ENCODE measurements at regions not wholly inside any gene's neighbourhood (a gene's known extent, or its start where the extent isn't known, plus 50 kb on each side); places are given as distances from the start of the nearest gene placed in this dataset.

GRCh38 chr2:163505281-163505680 is 230.5 kb downstream of the FIGN start:
- Histone ChIP-seq H3K9me3 (ENCODE audit: low read depth) (no peaks in the 10 kb centered on the region), H3K27me3 (no peaks in the 10 kb centered on the region), H3K27ac (no peak overlapping the region), H3K4me3 (no peak overlapping the region), H3K36me3 (no peaks in the 10 kb centered on the region), H3K4me1 (ENCODE audit: low read depth) (no peaks in the 10 kb centered on the region)
- DNase-seq (ENCODE audit: low read depth in 1 of 2, low spot score in 1 of 2) = no peak
- TF ChIP-seq CTCF (IDR thresholded peaks at IDR 0.05; ENCODE audit: low read depth, low read length) = no peak

DNA sequence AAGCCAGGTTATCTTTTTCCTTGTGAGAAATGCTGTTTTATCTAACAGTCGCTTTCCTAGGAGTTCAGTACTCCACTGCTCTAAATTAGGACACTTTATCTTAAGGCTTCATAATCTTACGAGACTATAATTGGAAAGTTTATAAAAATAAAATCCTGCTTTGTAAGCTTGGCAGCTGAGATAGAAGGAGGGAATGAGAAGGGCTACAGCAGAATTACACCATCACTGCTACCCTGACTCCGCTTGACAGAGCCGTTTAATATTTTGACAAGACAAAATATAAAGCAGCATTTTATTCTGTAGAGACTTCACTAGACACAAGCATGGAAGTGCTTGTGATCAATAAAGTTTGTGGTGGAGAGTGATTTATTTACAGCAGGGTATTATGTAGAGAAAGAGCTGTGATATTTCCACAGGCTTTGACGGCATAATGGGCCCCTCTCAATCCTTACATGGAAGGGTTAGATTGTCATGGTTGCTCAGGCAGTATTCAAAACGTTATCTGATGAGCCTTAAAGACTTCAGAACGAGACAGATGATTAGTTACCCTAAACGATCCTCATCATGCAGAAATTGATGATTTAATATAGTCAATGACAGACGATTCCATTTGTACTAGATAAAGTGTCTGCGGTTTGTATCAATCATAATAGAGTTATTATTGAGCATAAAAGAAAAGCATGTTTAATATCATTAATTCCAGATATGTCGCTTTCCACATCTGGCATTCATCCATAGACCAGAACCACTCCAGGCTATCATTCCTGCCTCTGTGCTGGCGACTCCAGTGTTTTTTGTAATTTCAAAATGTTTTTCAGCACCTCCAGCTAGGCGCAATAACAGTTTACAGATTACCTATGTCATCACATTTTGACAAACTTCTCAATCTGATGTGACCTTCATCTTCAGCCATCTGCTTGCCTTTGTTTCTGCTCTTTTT is 242.2 kb downstream of the FIGN start:
- H3K9me3 ChIP-seq (ENCODE audit: low read depth) = no peaks in the 10 kb centered on the region
- no peak overlapping the region for H3K4me3 ChIP-seq
- TF ChIP-seq CTCF (IDR thresholded peaks at IDR 0.05; ENCODE audit: low read depth, low read length) = no peak
- H3K27me3 ChIP-seq = no peaks in the 10 kb centered on the region
- peak overlapping the region; percentile 88 for H3K27ac ChIP-seq
- peak in 1 of 2 donors; percentile 55 for DNase-seq (ENCODE audit: low read depth in 1 of 2, low spot score in 1 of 2)
- no peaks in the 10 kb centered on the region for H3K36me3 ChIP-seq
- H3K4me1 ChIP-seq (ENCODE audit: low read depth) = peaks cover 29% of the 10 kb centered on the region

- no peak for TF ChIP-seq CTCF (IDR thresholded peaks at IDR 0.05; ENCODE audit: low read depth, low read length)
- Histone ChIP-seq H3K4me3 (no peak overlapping the region), H3K27me3 (no peaks in the 10 kb centered on the region), H3K4me1 (ENCODE audit: low read depth) (peaks cover 29% of the 10 kb centered on the region), H3K36me3 (no peaks in the 10 kb centered on the region), H3K9me3 (ENCODE audit: low read depth) (no peaks in the 10 kb centered on the region), H3K27ac (peak overlapping the region; percentile 88)
- DNase-seq (ENCODE audit: low read depth in 1 of 2, low spot score in 1 of 2) = no peak
Measured at GRCh38 chr2:163491850-163492249, 244.0 kb downstream of the FIGN start.

- DNase-seq (ENCODE audit: low read depth in 1 of 2, low spot score in 1 of 2) = no peak
- H3K4me1 ChIP-seq (ENCODE audit: low read depth) = peaks cover 32% of the 10 kb centered on the region
- H3K27ac ChIP-seq = no peak overlapping the region
- no peaks in the 10 kb centered on the region for H3K27me3 ChIP-seq
- H3K36me3 ChIP-seq = no peaks in the 10 kb centered on the region
- H3K9me3 ChIP-seq (ENCODE audit: low read depth) = no peaks in the 10 kb centered on the region
- H3K4me3 ChIP-seq = no peak overlapping the region
- no peak for TF ChIP-seq CTCF (IDR thresholded peaks at IDR 0.05; ENCODE audit: low read depth, low read length)
Measured at GRCh38 chr2:163490281-163490680, 245.5 kb downstream of the FIGN start.

- Histone ChIP-seq H3K4me3 (no peak overlapping the region), H3K27ac (no peak overlapping the region), H3K4me1 (ENCODE audit: low read depth) (peaks cover 30% of the 10 kb centered on the region), H3K9me3 (ENCODE audit: low read depth) (no peaks in the 10 kb centered on the region), H3K36me3 (no peaks in the 10 kb centered on the region), H3K27me3 (no peaks in the 10 kb centered on the region)
- TF ChIP-seq CTCF (IDR thresholded peaks at IDR 0.05; ENCODE audit: low read depth, low read length) = no peak
- DNase-seq (ENCODE audit: low read depth in 1 of 2, low spot score in 1 of 2) = no peak
Measured at GRCh38 chr2:163481515-163481914, 254.3 kb downstream of the FIGN start.

Measured in cardiac muscle cell (in vitro differentiated cells and primary cell).